GM21423 (cell line): ENCODE measurements at regions not wholly inside any gene's neighbourhood (a gene's known extent, or its start where the extent isn't known, plus 50 kb on each side); places are given as distances from the start of the nearest gene placed in this dataset.
"Not testable (repeated sequence)": the region's sequence is repeated elsewhere in the genome, so short reads cannot be mapped to it uniquely, and the experiment has no call there.

Source experiments
- ATAC-seq: cut with Tn5 transposase; IDR thresholded peaks from one replicate; pipeline ENCODE4 v1.9.1; 2021; ENCODE audit warnings: mild to moderate bottlenecking, moderate library complexity; ENCODE audit not compliant: unreplicated experiment

GRCh38 chr3:28575746-28576613, 227.4 kb upstream of the AZI2 start:
- ATAC-seq, result no peak

GRCh38 chr3:28576614-28577200, 228.1 kb upstream of the AZI2 start:
- no peak for ATAC-seq

- no peak for ATAC-seq
These were observed 229.4 kb upstream of the AZI2 start for GRCh38 chr3:28577941-28578500.

GRCh38 chr3:28586325-28586724, 237.7 kb upstream of the AZI2 start:
- no peak for ATAC-seq

GRCh38 chr3:28587723-28588122, 239.1 kb upstream of the AZI2 start:
- ATAC-seq, result no peak

- ATAC-seq, result no peak
These were observed 241.6 kb upstream of the AZI2 start for GRCh38 chr3:28590216-28590615.

GRCh38 chr3:28590860-28591259, 242.2 kb upstream of the AZI2 start:
- no peak for ATAC-seq

- ATAC-seq, result no peak
These were observed 246.7 kb upstream of the AZI2 start for GRCh38 chr3:28595372-28595771.

- ATAC-seq, result no peak
These were observed 248.8 kb upstream of the AZI2 start for GRCh38 chr3:28597452-28597851.

GRCh38 chr3:28598165-28598564, 249.5 kb upstream of the AZI2 start:
- ATAC-seq, result no peak

GRCh38 chr3:28601291-28601690, 252.7 kb upstream of the AZI2 start:
- ATAC-seq, result no peak

GRCh38 chr3:28606283-28606682, 257.7 kb upstream of the AZI2 start:
- ATAC-seq, result no peak

- ATAC-seq, result no peak
These were observed 263.6 kb upstream of the AZI2 start for GRCh38 chr3:28612232-28612631.

GRCh38 chr3:28613511-28614106, 265.0 kb upstream of the AZI2 start:
- no peak for ATAC-seq

GRCh38 chr3:28615071-28615470, 266.4 kb upstream of the AZI2 start:
- ATAC-seq, result no peak

GRCh38 chr3:28615971-28616370, 267.3 kb upstream of the AZI2 start:
- no peak for ATAC-seq

GRCh38 chr3:28617821-28618220, 269.2 kb upstream of the AZI2 start:
- ATAC-seq, result no peak

GRCh38 chr3:28623106-28623505, 274.5 kb upstream of the AZI2 start:
- ATAC-seq, result no peak

GRCh38 chr3:28624084-28624483, 275.5 kb upstream of the AZI2 start:
- no peak for ATAC-seq

GRCh38 chr3:28627843-28628242, 279.2 kb upstream of the AZI2 start:
- ATAC-seq, result not testable (repeated sequence)

- ATAC-seq, result no peak
These were observed 285.4 kb upstream of the AZI2 start for GRCh38 chr3:28634019-28634418.

- no peak for ATAC-seq
These were observed 289.1 kb upstream of the AZI2 start for GRCh38 chr3:28637742-28638141.
